BLaER1 (cell line): ENCODE measurements at regions not wholly inside any gene's neighbourhood (a gene's known extent, or its start where the extent isn't known, plus 50 kb on each side); places are given as distances from the start of the nearest gene placed in this dataset.
"Not testable (repeated sequence)": the region's sequence is repeated elsewhere in the genome, so short reads cannot be mapped to it uniquely, and the experiment has no call there.

Experiments used
- H3K27ac ChIP-seq: shearing (Covaris generic); formaldehyde crosslinking; 2 replicates; pipeline ENCODE4 v1.8.1; 2022
- H3K27me3 ChIP-seq: shearing (Covaris generic); formaldehyde crosslinking; 2 replicates; pipeline ENCODE4 v1.8.1; 2022
- H3K36me3 ChIP-seq: shearing (Covaris generic); formaldehyde crosslinking; 2 replicates; pipeline ENCODE4 v1.8.1; 2022
- H3K4me1 ChIP-seq: shearing (Covaris generic); formaldehyde crosslinking; 2 replicates; pipeline ENCODE4 v1.8.1; 2022
- H3K4me2 ChIP-seq: shearing (Covaris generic); formaldehyde crosslinking; 2 replicates; pipeline ENCODE4 v1.8.1; 2022
- H3K4me3 ChIP-seq: shearing (Covaris generic); formaldehyde crosslinking; 2 replicates; pipeline ENCODE4 v1.8.1; 2022
- H3K9ac ChIP-seq: shearing (Covaris generic); formaldehyde crosslinking; 2 replicates; pipeline ENCODE4 v1.8.1; 2022
- H3K9me3 ChIP-seq: shearing (Covaris generic); formaldehyde crosslinking; 2 replicates; pipeline ENCODE4 v1.8.1; 2022
- H4K20me1 ChIP-seq: shearing (Covaris generic); formaldehyde crosslinking; 2 replicates; pipeline ENCODE4 v1.8.1; 2022
- Cebpa-rat ChIP-seq: shearing (Covaris generic); IDR thresholded peaks from 2 replicates; pipeline ENCODE4 v1.8.1; 2022

- H3K27ac ChIP-seq = no peak overlapping the region
- no peaks in the 10 kb centered on the region for H3K36me3 ChIP-seq
- no peaks in the 10 kb centered on the region for H3K27me3 ChIP-seq
- no peaks in the 10 kb centered on the region for H3K9me3 ChIP-seq
- no peak overlapping the region for H3K4me3 ChIP-seq
- no peaks in the 10 kb centered on the region for H4K20me1 ChIP-seq
- H3K4me1 ChIP-seq = no peaks in the 10 kb centered on the region
- no peak overlapping the region for H3K9ac ChIP-seq
- no peak overlapping the region for H3K4me2 ChIP-seq
- no peak for TF ChIP-seq Cebpa-rat
Observed at GRCh38 chr14:46519121-46519520, 132.5 kb downstream of the RPL10L start.

- H3K4me2 ChIP-seq, H3K9ac ChIP-seq, H3K4me3 ChIP-seq, H3K4me1 ChIP-seq, H4K20me1 ChIP-seq, H3K27ac ChIP-seq, H3K36me3 ChIP-seq, H3K27me3 ChIP-seq, H3K9me3 ChIP-seq: not testable (repeated sequence)
Observed at GRCh38 chr14:46508752-46509151, 142.8 kb downstream of the RPL10L start.

- Histone ChIP-seq H3K27ac (no peak overlapping the region), H3K9ac (no peak overlapping the region), H3K9me3 (no peaks in the 10 kb centered on the region), H3K4me3 (no peak overlapping the region), H3K4me2 (no peak overlapping the region), H3K4me1 (no peaks in the 10 kb centered on the region), H3K27me3 (no peaks in the 10 kb centered on the region), H4K20me1 (no peaks in the 10 kb centered on the region), H3K36me3 (no peaks in the 10 kb centered on the region)
- TF ChIP-seq Cebpa-rat = no peak
Observed at GRCh38 chr14:46499521-46499920, 152.1 kb downstream of the RPL10L start.

GRCh38 chr14:46496409-46496808 lies 155.2 kb downstream of the RPL10L start:
- H3K27ac ChIP-seq = no peak overlapping the region
- no peaks in the 10 kb centered on the region for H4K20me1 ChIP-seq
- no peaks in the 10 kb centered on the region for H3K4me1 ChIP-seq
- H3K9ac ChIP-seq = no peak overlapping the region
- H3K36me3 ChIP-seq = no peaks in the 10 kb centered on the region
- no peak for TF ChIP-seq Cebpa-rat
- no peak overlapping the region for H3K4me3 ChIP-seq
- no peaks in the 10 kb centered on the region for H3K9me3 ChIP-seq
- H3K27me3 ChIP-seq = no peaks in the 10 kb centered on the region
- no peak overlapping the region for H3K4me2 ChIP-seq

GRCh38 chr14:46490238-46490685 lies 161.3 kb downstream of the RPL10L start:
- H3K36me3 ChIP-seq = no peaks in the 10 kb centered on the region
- H3K27me3 ChIP-seq = no peaks in the 10 kb centered on the region
- peak overlapping the region; percentile 65 for H3K4me2 ChIP-seq
- no peak overlapping the region for H3K4me3 ChIP-seq
- peaks cover 21% of the 10 kb centered on the region for H3K4me1 ChIP-seq
- H3K9ac ChIP-seq = no peak overlapping the region
- TF ChIP-seq Cebpa-rat = no peak
- no peaks in the 10 kb centered on the region for H4K20me1 ChIP-seq
- 0 out of 2 replicates have a peak, but pooled peaks cover 3% of the 10 kb centered on the region for H3K9me3 ChIP-seq
- H3K27ac ChIP-seq = no peak overlapping the region; the same call in 1 of the 2 replicates

GRCh38 chr14:46488374-46488773 lies 163.2 kb downstream of the RPL10L start:
- Histone ChIP-seq H4K20me1 (no peaks in the 10 kb centered on the region), H3K27ac (no peak overlapping the region), H3K9ac (no peak overlapping the region), H3K4me1 (peaks cover 21% of the 10 kb centered on the region), H3K36me3 (no peaks in the 10 kb centered on the region), H3K9me3 (0 out of 2 replicates have a peak, but pooled peaks cover 3% of the 10 kb centered on the region), H3K4me2 (no peak overlapping the region), H3K27me3 (no peaks in the 10 kb centered on the region), H3K4me3 (no peak overlapping the region)
- no peak for TF ChIP-seq Cebpa-rat

GRCh38 chr14:46487582-46488350 lies 163.8 kb downstream of the RPL10L start:
- peak overlapping the region; percentile 55 for H3K4me2 ChIP-seq
- TF ChIP-seq Cebpa-rat = no peak
- peaks cover 21% of the 10 kb centered on the region for H3K4me1 ChIP-seq
- H3K27me3 ChIP-seq = no peaks in the 10 kb centered on the region
- H4K20me1 ChIP-seq = no peaks in the 10 kb centered on the region
- H3K4me3 ChIP-seq = no peak overlapping the region
- no peaks in the 10 kb centered on the region for H3K36me3 ChIP-seq
- H3K9ac ChIP-seq = no peak overlapping the region
- 0 out of 2 replicates have a peak, but pooled peaks cover 3% of the 10 kb centered on the region for H3K9me3 ChIP-seq
- no peak overlapping the region for H3K27ac ChIP-seq

- no peaks in the 10 kb centered on the region for H3K27me3 ChIP-seq
- no peak overlapping the region for H3K9ac ChIP-seq
- no peak overlapping the region for H3K27ac ChIP-seq
- H3K9me3 ChIP-seq = no peaks in the 10 kb centered on the region
- no peaks in the 10 kb centered on the region for H4K20me1 ChIP-seq
- no peak overlapping the region for H3K4me3 ChIP-seq
- no peak overlapping the region for H3K4me2 ChIP-seq
- no peaks in the 10 kb centered on the region for H3K36me3 ChIP-seq
- no peak for TF ChIP-seq Cebpa-rat
- peaks cover 3% of the 10 kb centered on the region for H3K4me1 ChIP-seq
Observed at GRCh38 chr14:46482200-46482599, 169.4 kb downstream of the RPL10L start.

GRCh38 chr14:46480817-46481216 lies 170.8 kb downstream of the RPL10L start:
- Histone ChIP-seq H3K27me3 (no peaks in the 10 kb centered on the region), H3K9ac (no peak overlapping the region), H4K20me1 (no peaks in the 10 kb centered on the region), H3K27ac (no peak overlapping the region), H3K36me3 (no peaks in the 10 kb centered on the region), H3K4me2 (no peak overlapping the region), H3K4me1 (no peaks in the 10 kb centered on the region), H3K4me3 (no peak overlapping the region), H3K9me3 (no peaks in the 10 kb centered on the region)
- TF ChIP-seq Cebpa-rat = no peak

- H3K27ac ChIP-seq = no peak overlapping the region
- H3K4me1 ChIP-seq = no peaks in the 10 kb centered on the region
- H3K36me3 ChIP-seq = no peaks in the 10 kb centered on the region
- no peak overlapping the region for H3K9ac ChIP-seq
- H4K20me1 ChIP-seq = no peaks in the 10 kb centered on the region
- no peaks in the 10 kb centered on the region for H3K27me3 ChIP-seq
- no peak overlapping the region for H3K4me2 ChIP-seq
- TF ChIP-seq Cebpa-rat = no peak
- no peak overlapping the region for H3K4me3 ChIP-seq
- no peaks in the 10 kb centered on the region for H3K9me3 ChIP-seq
Observed at GRCh38 chr14:46472261-46472660, 179.3 kb downstream of the RPL10L start.
